ENCODE measurements at regions not wholly inside any gene's neighbourhood (a gene's known extent, or its start where the extent isn't known, plus 50 kb on each side); places are given as distances from the start of the nearest gene placed in this dataset.

DNA sequence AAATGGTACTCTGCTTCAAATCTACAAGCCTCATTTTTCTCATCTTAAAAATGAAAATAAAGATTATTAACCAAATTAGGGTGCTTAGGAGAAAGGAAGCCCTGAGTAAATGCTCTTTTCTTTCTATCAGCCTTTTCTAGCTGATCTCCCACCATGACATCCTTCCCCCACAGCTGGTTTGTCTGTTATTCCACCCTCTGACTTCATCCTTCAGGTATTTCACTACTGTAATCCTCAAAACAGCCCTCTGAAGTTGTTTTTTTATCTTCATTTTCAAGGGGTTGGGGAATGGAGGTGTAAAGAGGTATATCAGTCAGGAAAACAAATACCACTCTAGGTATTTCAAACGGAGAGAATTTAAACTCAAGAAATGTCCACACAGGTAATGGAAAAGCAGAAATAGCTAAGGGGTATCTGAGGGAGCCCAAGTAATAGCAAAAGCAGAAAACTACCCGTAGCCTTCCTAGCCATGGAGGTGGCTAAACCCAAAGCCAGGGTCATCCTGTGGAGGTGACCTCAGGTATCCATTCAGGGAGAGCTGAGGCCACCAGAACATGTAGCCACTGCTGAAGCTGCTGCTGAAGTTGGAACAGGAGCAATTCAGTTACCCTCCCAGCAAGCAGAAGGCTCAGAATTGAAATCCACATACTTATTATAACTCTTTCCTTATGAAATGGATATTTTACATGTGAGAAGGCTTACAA, 990.9 kb upstream of the ACVR2A start:
- no peak overlapping the region for H3K23ac ChIP-seq (ENCODE audit: low read length in 2 of 2)
- 66% methylated on average over 2 of the region's 2 CpGs for WGBS
- H3K4ac ChIP-seq (ENCODE audit: low read depth in 1 of 2, low read length in 2 of 2), result no peak overlapping the region
- no peak overlapping the region for H3K4me3 ChIP-seq (ENCODE audit: insufficient read depth in 1 of 2, low read depth in 1 of 2, low read length in 2 of 2)
- H4K91ac ChIP-seq (ENCODE audit: low read length), result no peak overlapping the region
- no peak overlapping the region for H2BK15ac ChIP-seq (ENCODE audit: low read depth, poor library complexity, severe bottlenecking)
- H3K4me2 ChIP-seq (ENCODE audit: low read length, poor library complexity, severe bottlenecking), result peak overlapping the region; percentile 21
- H2BK120ac ChIP-seq (ENCODE audit: low read depth, low read length), result no peak overlapping the region
- no peaks in the 10 kb centered on the region for H3K79me1 ChIP-seq (replicated peaks; ENCODE audit: low read length, poor library complexity, severe bottlenecking)
- peak overlapping the region; percentile 54 for H2AK5ac ChIP-seq (ENCODE audit: low read length, severe bottlenecking)
- H3K27ac ChIP-seq (ENCODE audit: low read length, poor library complexity, severe bottlenecking), result peak overlapping the region; percentile 27
- no peak overlapping the region for H3K18ac ChIP-seq (ENCODE audit: low read depth in 1 of 2, low read length in 2 of 2)
- DNase-seq, result peak; percentile 2
- H3K9ac ChIP-seq (ENCODE audit: low read length), result no peak overlapping the region
- no peak overlapping the region for H2BK12ac ChIP-seq (ENCODE audit: low read length in 2 of 2)
- H3K9me3 ChIP-seq (ENCODE audit: control insufficient read depth, low read length), result no peaks in the 10 kb centered on the region
- H4K8ac ChIP-seq (ENCODE audit: low read length), result no peak overlapping the region
- no peak overlapping the region for H2BK5ac ChIP-seq (ENCODE audit: low read depth, low read length, poor library complexity, severe bottlenecking)
- peaks cover 2% of the 10 kb centered on the region for H3K4me1 ChIP-seq (ENCODE audit: control insufficient read depth, insufficient read depth, low read depth, low read length)
- no peaks in the 10 kb centered on the region for H3K36me3 ChIP-seq (ENCODE audit: control insufficient read depth in 1 of 2, insufficient read depth in 2 of 2, low read depth in 1 of 2, low read length in 2 of 2)
- H3K14ac ChIP-seq (ENCODE audit: low read length in 2 of 2), result peak overlapping the region in 1 of 2 experiments; percentile 27
- H3K27me3 ChIP-seq (ENCODE audit: control insufficient read depth in 1 of 2, insufficient read depth in 1 of 2, low read length in 2 of 2), result no peaks in the 10 kb centered on the region
- H2AFZ ChIP-seq (ENCODE audit: low read depth, low read length), result no peak overlapping the region

DNA sequence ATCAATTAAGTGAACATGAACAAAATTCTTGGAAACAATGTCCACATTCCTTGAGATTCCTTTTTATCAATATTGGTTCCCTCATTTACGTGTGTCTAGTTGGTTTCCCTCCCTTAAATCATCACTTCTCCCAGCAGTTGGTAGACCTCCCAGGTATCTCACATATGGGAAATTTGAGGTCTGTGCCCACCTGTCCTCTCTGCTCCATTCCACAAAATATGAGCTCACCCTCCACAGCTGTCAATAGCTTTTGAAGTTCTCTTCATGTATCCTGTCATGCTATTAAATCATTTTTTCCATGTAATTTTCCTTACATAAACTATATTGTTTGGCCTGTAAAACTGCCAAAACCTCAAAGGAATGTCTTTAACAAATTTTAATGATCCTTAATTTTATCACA, 992.2 kb upstream of the ACVR2A start:
- H4K8ac ChIP-seq (ENCODE audit: low read length), result no peak overlapping the region
- no peak overlapping the region for H3K9ac ChIP-seq (ENCODE audit: low read length)
- no peak overlapping the region for H3K4me2 ChIP-seq (ENCODE audit: low read length, poor library complexity, severe bottlenecking)
- H2AK5ac ChIP-seq (ENCODE audit: low read length, severe bottlenecking), result peak overlapping the region; percentile 93
- H3K36me3 ChIP-seq (ENCODE audit: control insufficient read depth in 1 of 2, insufficient read depth in 2 of 2, low read depth in 1 of 2, low read length in 2 of 2), result no peaks in the 10 kb centered on the region
- H4K91ac ChIP-seq (ENCODE audit: low read length), result no peak overlapping the region
- H3K23ac ChIP-seq (ENCODE audit: low read length in 2 of 2), result no peak overlapping the region
- H3K4ac ChIP-seq (ENCODE audit: low read depth in 1 of 2, low read length in 2 of 2), result no peak overlapping the region
- 86% methylated on average over 1 of the region's 1 CpG for WGBS
- no peak for DNase-seq
- no peak overlapping the region for H3K4me3 ChIP-seq (ENCODE audit: insufficient read depth in 1 of 2, low read depth in 1 of 2, low read length in 2 of 2)
- H2BK120ac ChIP-seq (ENCODE audit: low read depth, low read length), result no peak overlapping the region
- no peak overlapping the region for H2BK12ac ChIP-seq (ENCODE audit: low read length in 2 of 2)
- H2AFZ ChIP-seq (ENCODE audit: low read depth, low read length), result no peak overlapping the region
- no peaks in the 10 kb centered on the region for H3K27me3 ChIP-seq (ENCODE audit: control insufficient read depth in 1 of 2, insufficient read depth in 1 of 2, low read length in 2 of 2)
- H3K79me1 ChIP-seq (replicated peaks; ENCODE audit: low read length, poor library complexity, severe bottlenecking), result no peaks in the 10 kb centered on the region
- no peak overlapping the region for H2BK15ac ChIP-seq (ENCODE audit: low read depth, poor library complexity, severe bottlenecking)
- no peak overlapping the region for H3K27ac ChIP-seq (ENCODE audit: low read length, poor library complexity, severe bottlenecking)
- no peak overlapping the region for H3K14ac ChIP-seq (ENCODE audit: low read length in 2 of 2)
- peaks cover 2% of the 10 kb centered on the region for H3K4me1 ChIP-seq (ENCODE audit: control insufficient read depth, insufficient read depth, low read depth, low read length)
- H2BK5ac ChIP-seq (ENCODE audit: low read depth, low read length, poor library complexity, severe bottlenecking), result no peak overlapping the region
- H3K9me3 ChIP-seq (ENCODE audit: control insufficient read depth, low read length), result no peaks in the 10 kb centered on the region
- H3K18ac ChIP-seq (ENCODE audit: low read depth in 1 of 2, low read length in 2 of 2), result no peak overlapping the region

DNA sequence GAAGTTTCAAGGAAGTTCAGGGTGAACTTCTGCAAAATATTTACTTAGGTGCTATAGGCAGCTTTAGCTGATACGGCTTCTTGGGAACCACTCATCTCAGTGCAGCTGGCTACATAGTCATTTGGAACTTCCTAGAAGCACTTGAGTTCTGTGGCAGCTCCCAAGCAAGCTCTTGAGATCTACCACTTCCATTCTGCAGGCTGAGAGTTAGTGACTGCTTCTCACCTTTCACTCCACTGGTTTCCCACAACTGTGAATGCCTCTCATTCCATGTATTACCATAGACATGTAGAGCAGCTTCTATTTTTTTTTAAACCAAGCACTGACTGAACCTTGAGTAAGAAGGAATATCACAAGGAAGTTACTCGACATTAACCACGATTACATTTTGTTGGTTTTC, 994.1 kb upstream of the ACVR2A start:
- Histone ChIP-seq H2AK5ac (ENCODE audit: low read length, severe bottlenecking) (no peak overlapping the region), H3K4me2 (ENCODE audit: low read length, poor library complexity, severe bottlenecking) (no peak overlapping the region), H3K23ac (ENCODE audit: low read length in 2 of 2) (no peak overlapping the region), H3K14ac (ENCODE audit: low read length in 2 of 2) (no peak overlapping the region), H2BK120ac (ENCODE audit: low read depth, low read length) (no peak overlapping the region), H2BK5ac (ENCODE audit: low read depth, low read length, poor library complexity, severe bottlenecking) (no peak overlapping the region), H2BK12ac (ENCODE audit: low read length in 2 of 2) (no peak overlapping the region), H3K9ac (ENCODE audit: low read length) (no peak overlapping the region), H3K18ac (ENCODE audit: low read depth in 1 of 2, low read length in 2 of 2) (no peak overlapping the region), H2BK15ac (ENCODE audit: low read depth, poor library complexity, severe bottlenecking) (no peak overlapping the region), H3K36me3 (ENCODE audit: control insufficient read depth in 1 of 2, insufficient read depth in 2 of 2, low read depth in 1 of 2, low read length in 2 of 2) (no peaks in the 10 kb centered on the region), H3K4me1 (ENCODE audit: control insufficient read depth, insufficient read depth, low read depth, low read length) (peaks cover 2% of the 10 kb centered on the region), H4K8ac (ENCODE audit: low read length) (no peak overlapping the region), H3K27ac (ENCODE audit: low read length, poor library complexity, severe bottlenecking) (no peak overlapping the region), H3K79me1 (replicated peaks; ENCODE audit: low read length, poor library complexity, severe bottlenecking) (no peaks in the 10 kb centered on the region), H4K91ac (ENCODE audit: low read length) (no peak overlapping the region), H3K4me3 (ENCODE audit: insufficient read depth in 1 of 2, low read depth in 1 of 2, low read length in 2 of 2) (no peak overlapping the region), H3K4ac (ENCODE audit: low read depth in 1 of 2, low read length in 2 of 2) (no peak overlapping the region), H3K27me3 (ENCODE audit: control insufficient read depth in 1 of 2, insufficient read depth in 1 of 2, low read length in 2 of 2) (no peaks in the 10 kb centered on the region), H2AFZ (ENCODE audit: low read depth, low read length) (no peak overlapping the region), H3K9me3 (ENCODE audit: control insufficient read depth, low read length) (no peaks in the 10 kb centered on the region)
- 81% methylated on average over 1 of the region's 3 CpGs for WGBS
- peak; percentile 2 for DNase-seq

DNA sequence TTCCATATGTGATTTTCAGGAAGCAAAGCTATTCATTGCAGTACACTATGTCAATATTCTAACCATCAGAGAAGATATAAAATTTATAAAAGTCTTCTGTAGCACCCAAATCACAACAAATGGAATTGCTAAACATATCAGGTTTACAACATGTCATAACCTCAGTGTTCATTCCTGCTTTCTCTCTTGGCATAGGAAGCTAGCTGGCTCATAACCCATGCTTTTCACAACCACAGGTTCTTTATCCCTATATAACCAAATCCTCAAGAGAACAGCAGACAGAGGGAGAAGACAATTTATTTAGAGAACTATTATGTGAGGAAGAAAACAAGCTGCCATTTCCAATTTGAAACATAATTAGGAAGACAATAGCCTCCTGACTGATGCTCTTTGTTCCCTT, 997.0 kb upstream of the ACVR2A start:
- Histone ChIP-seq H2BK5ac (ENCODE audit: low read depth, low read length, poor library complexity, severe bottlenecking) (no peak overlapping the region), H4K91ac (ENCODE audit: low read length) (no peak overlapping the region), H3K14ac (ENCODE audit: low read length in 2 of 2) (no peak overlapping the region), H4K8ac (ENCODE audit: low read length) (no peak overlapping the region), H2AFZ (ENCODE audit: low read depth, low read length) (no peak overlapping the region), H3K79me1 (replicated peaks; ENCODE audit: low read length, poor library complexity, severe bottlenecking) (no peaks in the 10 kb centered on the region), H3K4me2 (ENCODE audit: low read length, poor library complexity, severe bottlenecking) (no peak overlapping the region), H3K27me3 (ENCODE audit: control insufficient read depth in 1 of 2, insufficient read depth in 1 of 2, low read length in 2 of 2) (no peaks in the 10 kb centered on the region), H3K23ac (ENCODE audit: low read length in 2 of 2) (no peak overlapping the region), H2AK5ac (ENCODE audit: low read length, severe bottlenecking) (no peak overlapping the region), H3K9me3 (ENCODE audit: control insufficient read depth, low read length) (no peaks in the 10 kb centered on the region), H3K18ac (ENCODE audit: low read depth in 1 of 2, low read length in 2 of 2) (no peak overlapping the region), H3K27ac (ENCODE audit: low read length, poor library complexity, severe bottlenecking) (no peak overlapping the region), H3K9ac (ENCODE audit: low read length) (no peak overlapping the region), H3K36me3 (ENCODE audit: control insufficient read depth in 1 of 2, insufficient read depth in 2 of 2, low read depth in 1 of 2, low read length in 2 of 2) (no peaks in the 10 kb centered on the region), H2BK120ac (ENCODE audit: low read depth, low read length) (no peak overlapping the region), H3K4ac (ENCODE audit: low read depth in 1 of 2, low read length in 2 of 2) (no peak overlapping the region), H3K4me3 (ENCODE audit: insufficient read depth in 1 of 2, low read depth in 1 of 2, low read length in 2 of 2) (no peak overlapping the region), H2BK12ac (ENCODE audit: low read length in 2 of 2) (no peak overlapping the region), H2BK15ac (ENCODE audit: low read depth, poor library complexity, severe bottlenecking) (no peak overlapping the region), H3K4me1 (ENCODE audit: control insufficient read depth, insufficient read depth, low read depth, low read length) (no peaks in the 10 kb centered on the region)
- no peak for DNase-seq
